ENCODE measurements at regions not wholly inside any gene's neighbourhood (a gene's known extent, or its start where the extent isn't known, plus 50 kb on each side); places are given as distances from the start of the nearest gene placed in this dataset.

DNA sequence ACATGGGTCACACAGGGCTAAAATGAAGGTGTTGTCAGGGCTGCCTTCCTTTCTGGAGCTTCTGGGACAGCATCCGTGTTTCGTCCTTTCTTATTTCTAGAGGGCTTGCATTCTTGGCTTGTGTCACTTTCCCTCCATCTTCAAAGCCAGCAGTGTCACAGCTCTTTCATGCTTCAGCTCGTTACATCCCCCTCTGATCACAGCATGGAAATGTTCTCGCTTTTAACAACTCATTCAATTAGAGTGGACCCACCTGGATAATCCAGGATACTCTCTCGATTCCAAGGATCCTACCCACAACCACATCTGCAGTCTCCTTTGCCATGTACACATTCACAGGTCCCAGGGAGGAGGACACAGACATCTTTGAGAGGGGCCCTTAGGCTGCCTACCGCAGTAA lies 316.2 kb upstream of the FIGN start:
- TF ChIP-seq EZH2 (IDR thresholded peaks at IDR 0.05) (no peak), EZH2phosphoT487 (IDR thresholded peaks at IDR 0.05) (no peak)
- TF ChIP-seq, protein P1, sequence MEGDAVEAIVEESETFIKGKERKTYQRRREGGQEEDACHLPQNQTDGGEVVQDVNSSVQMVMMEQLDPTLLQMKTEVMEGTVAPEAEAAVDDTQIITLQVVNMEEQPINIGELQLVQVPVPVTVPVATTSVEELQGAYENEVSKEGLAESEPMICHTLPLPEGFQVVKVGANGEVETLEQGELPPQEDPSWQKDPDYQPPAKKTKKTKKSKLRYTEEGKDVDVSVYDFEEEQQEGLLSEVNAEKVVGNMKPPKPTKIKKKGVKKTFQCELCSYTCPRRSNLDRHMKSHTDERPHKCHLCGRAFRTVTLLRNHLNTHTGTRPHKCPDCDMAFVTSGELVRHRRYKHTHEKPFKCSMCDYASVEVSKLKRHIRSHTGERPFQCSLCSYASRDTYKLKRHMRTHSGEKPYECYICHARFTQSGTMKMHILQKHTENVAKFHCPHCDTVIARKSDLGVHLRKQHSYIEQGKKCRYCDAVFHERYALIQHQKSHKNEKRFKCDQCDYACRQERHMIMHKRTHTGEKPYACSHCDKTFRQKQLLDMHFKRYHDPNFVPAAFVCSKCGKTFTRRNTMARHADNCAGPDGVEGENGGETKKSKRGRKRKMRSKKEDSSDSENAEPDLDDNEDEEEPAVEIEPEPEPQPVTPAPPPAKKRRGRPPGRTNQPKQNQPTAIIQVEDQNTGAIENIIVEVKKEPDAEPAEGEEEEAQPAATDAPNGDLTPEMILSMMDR (IDR thresholded peaks at IDR 0.05) = no peak
- H3K27me3 ChIP-seq = no peaks in the 10 kb centered on the region
- H2AFZ ChIP-seq (replicated peaks) = peak overlapping the region; percentile 86
- H3K9me3 ChIP-seq (ENCODE audit: low read depth) = no peaks in the 10 kb centered on the region
- Mint-ChIP-seq H3K27me3 (ENCODE audit: insufficient read depth, low read depth) (no peaks in the 10 kb centered on the region), H3K27ac (peak overlapping the region; percentile 12), H3K9me3 (no peaks in the 10 kb centered on the region), H3K36me3 (peaks cover 2% of the 10 kb centered on the region), H3K4me3 (no peak overlapping the region), H3K4me1 (peaks cover 11% of the 10 kb centered on the region)
- no peak overlapping the region for H3K27ac ChIP-seq
- H3K4me2 ChIP-seq = no peak overlapping the region
- H3K4me1 ChIP-seq = peaks cover 11% of the 10 kb centered on the region
- H3K36me3 ChIP-seq = no peaks in the 10 kb centered on the region
- H3K4me3 ChIP-seq = no peak overlapping the region
- no peaks in the 10 kb centered on the region for H3K79me2 ChIP-seq (ENCODE audit: low read depth)
- H3F3A ChIP-seq (ENCODE audit: low read depth) = no peaks in the 10 kb centered on the region
- H4K20me1 ChIP-seq (ENCODE audit: low read depth) = no peaks in the 10 kb centered on the region
- H3K9ac ChIP-seq = no peak overlapping the region
- DNase-seq (ENCODE audit: low spot score) = no peak

DNA sequence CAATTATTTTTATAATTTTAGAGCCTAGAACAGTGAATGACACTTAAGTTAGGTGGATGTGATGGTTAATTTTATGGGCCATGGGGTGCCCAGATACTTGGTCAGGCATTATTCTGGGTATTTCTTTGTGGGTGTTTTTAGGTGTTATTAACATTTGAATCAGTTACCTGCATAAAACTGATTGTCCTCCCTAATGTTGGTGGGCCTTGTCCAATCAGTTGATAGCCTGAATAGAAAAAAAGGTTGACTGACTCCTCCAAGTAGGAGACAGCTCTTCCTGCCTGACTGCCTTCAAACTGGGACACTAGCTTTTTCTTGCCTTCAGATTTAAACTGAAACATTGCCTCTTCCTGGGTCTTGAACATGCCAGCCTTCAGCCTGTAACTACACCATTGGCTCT lies 312.9 kb upstream of the FIGN start:
- H3K27ac Mint-ChIP-seq = no peak overlapping the region
- H2AFZ ChIP-seq (replicated peaks) = no peak overlapping the region

DNA sequence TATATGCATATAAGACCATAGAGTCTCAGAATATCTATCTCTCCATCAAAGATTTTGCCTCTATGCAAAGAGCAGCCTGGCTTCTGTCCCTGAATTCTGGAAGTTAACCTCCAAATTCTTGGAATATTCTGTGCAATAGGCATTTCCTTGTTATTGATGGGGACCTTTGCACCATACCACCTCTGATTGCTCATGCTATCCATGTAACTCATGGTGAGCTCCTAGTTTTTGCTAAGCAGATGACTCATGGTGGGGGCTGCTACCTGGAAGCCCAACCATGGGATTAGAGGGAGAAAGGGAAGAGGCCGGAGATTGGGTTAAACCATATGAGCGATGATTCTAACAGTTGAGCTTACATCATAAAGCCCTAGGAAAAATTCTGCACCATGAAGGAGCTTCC lies 310.2 kb upstream of the FIGN start:
- Mint-ChIP-seq H3K27me3 (ENCODE audit: insufficient read depth, low read depth) (no peaks in the 10 kb centered on the region), H3K4me3 (no peak overlapping the region), H3K4me1 (no peaks in the 10 kb centered on the region), H3K9me3 (peaks cover 7% of the 10 kb centered on the region), H3K36me3 (peaks cover 2% of the 10 kb centered on the region), H3K27ac (no peak overlapping the region)
- Histone ChIP-seq H3K4me3 (no peak overlapping the region), H3F3A (ENCODE audit: low read depth) (no peaks in the 10 kb centered on the region), H3K9ac (no peak overlapping the region), H3K79me2 (ENCODE audit: low read depth) (no peaks in the 10 kb centered on the region), H3K4me2 (no peak overlapping the region), H3K9me3 (ENCODE audit: low read depth) (no peaks in the 10 kb centered on the region), H4K20me1 (ENCODE audit: low read depth) (no peaks in the 10 kb centered on the region), H3K27me3 (no peaks in the 10 kb centered on the region), H2AFZ (replicated peaks) (no peak overlapping the region), H3K36me3 (no peaks in the 10 kb centered on the region), H3K27ac (no peak overlapping the region), H3K4me1 (peaks cover 4% of the 10 kb centered on the region)
- no peak for TF ChIP-seq EZH2phosphoT487 (IDR thresholded peaks at IDR 0.05)
- no peak for TF ChIP-seq EZH2 (IDR thresholded peaks at IDR 0.05)
- TF ChIP-seq, protein P1 (IDR thresholded peaks at IDR 0.05) = no peak
- DNase-seq (ENCODE audit: low spot score) = no peak

More for the DNA sequence above, 312.9 kb upstream of the FIGN start:
- no peak overlapping the region for H3K4me2 ChIP-seq
- Mint-ChIP-seq H3K9me3 (peaks cover 2% of the 10 kb centered on the region), H3K36me3 (peaks cover 2% of the 10 kb centered on the region), H3K4me1 (peaks cover 8% of the 10 kb centered on the region), H3K27me3 (ENCODE audit: insufficient read depth, low read depth) (no peaks in the 10 kb centered on the region), H3K4me3 (no peak overlapping the region)
- no peaks in the 10 kb centered on the region for H3K79me2 ChIP-seq (ENCODE audit: low read depth)
- H3K9me3 ChIP-seq (ENCODE audit: low read depth) = no peaks in the 10 kb centered on the region
- H3K9ac ChIP-seq = no peak overlapping the region
- TF ChIP-seq, protein P1 (IDR thresholded peaks at IDR 0.05) = no peak
- TF ChIP-seq EZH2 (IDR thresholded peaks at IDR 0.05) (no peak), EZH2phosphoT487 (IDR thresholded peaks at IDR 0.05) (no peak)
- H3K4me1 ChIP-seq = peaks cover 11% of the 10 kb centered on the region
- no peaks in the 10 kb centered on the region for H3K36me3 ChIP-seq
- no peak for DNase-seq (ENCODE audit: low spot score)
- no peaks in the 10 kb centered on the region for H3F3A ChIP-seq (ENCODE audit: low read depth)
- H3K4me3 ChIP-seq = no peak overlapping the region
- no peaks in the 10 kb centered on the region for H3K27me3 ChIP-seq
- no peak overlapping the region for H3K27ac ChIP-seq
- H4K20me1 ChIP-seq (ENCODE audit: low read depth) = no peaks in the 10 kb centered on the region

Data from neural progenitor cell (in vitro differentiated cells).